22Rv1 (cell line): ENCODE measurements at regions not wholly inside any gene's neighbourhood (a gene's known extent, or its start where the extent isn't known, plus 50 kb on each side); places are given as distances from the start of the nearest gene placed in this dataset.

Source experiments
- CTCF ChIP-seq: fragments of 450-650 bp; IDR thresholded peaks from 2 replicates; pipeline ENCODE4 v1.5.1; 2017; ENCODE audit warnings: mild to moderate bottlenecking
- ZFX ChIP-seq: fragments of 450-650 bp; IDR thresholded peaks from 2 replicates; pipeline ENCODE4 v1.6.1; 2017; ENCODE audit warnings: antibody characterized with exemption, borderline replicate concordance

- TF ChIP-seq CTCF (no peak), ZFX (no peak)
These were observed 222.1 kb upstream of the CFAP20DC start for GRCh38 chr3:59271971-59272370.
